GM21723 (cell line): ENCODE measurements at regions not wholly inside any gene's neighbourhood (a gene's known extent, or its start where the extent isn't known, plus 50 kb on each side); places are given as distances from the start of the nearest gene placed in this dataset.

ENCODE experiments used
- ATAC-seq: cut with Tn5 transposase; IDR thresholded peaks from one replicate; pipeline ENCODE4 v1.9.1; 2021; ENCODE audit warnings: mild to moderate bottlenecking, moderate library complexity; ENCODE audit not compliant: unreplicated experiment

DNA sequence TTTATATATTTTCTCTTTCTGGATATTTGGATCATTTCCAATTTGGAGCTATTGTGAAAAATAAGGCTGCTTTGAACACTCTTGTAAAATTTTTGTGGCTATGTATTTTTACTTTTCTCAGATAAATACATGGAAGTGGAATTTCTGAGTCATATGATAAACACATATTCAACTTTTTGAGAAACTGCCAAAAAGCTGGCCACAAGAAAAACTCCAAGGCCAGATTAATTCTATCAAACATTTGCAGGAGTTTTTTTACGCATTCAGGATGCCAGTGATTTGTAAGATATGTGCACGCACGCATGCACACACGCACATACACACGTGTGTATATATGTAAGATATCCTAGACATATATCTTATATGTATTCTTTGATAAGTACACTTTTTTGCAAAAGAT is 477.5 kb upstream of the SPHKAP start:
- no peak for ATAC-seq

DNA sequence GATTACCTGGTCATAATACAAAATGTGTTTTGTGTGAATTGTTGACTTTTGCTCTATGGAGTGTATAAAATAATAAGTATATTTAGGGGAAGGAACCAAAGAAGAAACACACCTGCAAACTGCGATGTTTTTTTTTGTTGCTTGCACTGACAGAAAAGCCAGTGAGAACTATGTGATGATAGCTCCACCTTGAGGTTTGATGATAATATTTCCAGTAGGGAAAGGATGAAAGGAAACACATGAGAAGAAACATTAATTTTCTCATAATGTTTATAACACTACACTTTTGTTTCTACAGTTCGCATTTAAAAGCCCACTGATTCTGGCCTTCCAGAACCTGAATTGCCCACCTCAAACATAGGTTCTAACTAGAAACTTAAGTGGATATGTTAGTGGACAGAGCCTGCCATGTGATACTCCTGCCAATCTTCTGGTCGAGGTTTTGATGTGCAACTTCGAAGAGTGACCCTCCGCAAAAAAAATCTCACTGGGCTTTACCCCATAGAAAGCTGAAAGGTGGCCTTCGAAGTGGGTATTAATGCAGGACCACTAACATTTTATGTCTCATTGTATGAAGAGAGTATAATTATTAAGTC is 476.4 kb upstream of the SPHKAP start:
- no peak for ATAC-seq

DNA sequence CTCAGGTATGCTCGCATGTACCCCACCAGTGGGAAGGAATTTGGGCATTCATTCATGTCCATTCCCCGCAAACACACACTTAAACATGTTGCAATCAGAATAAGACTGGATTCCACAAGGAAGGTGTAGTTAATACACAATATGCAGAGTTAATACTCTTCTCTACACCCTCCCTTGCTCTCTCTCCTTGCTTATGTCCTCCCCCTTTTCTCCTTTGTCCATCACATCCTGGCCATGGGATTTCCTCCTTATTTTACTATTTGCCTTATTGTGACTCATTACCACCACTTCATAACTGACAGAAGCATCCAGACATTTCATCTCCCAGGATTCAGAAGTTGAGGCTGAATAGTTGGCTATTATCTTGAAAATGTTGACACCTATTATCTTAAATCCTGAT is 473.8 kb upstream of the SPHKAP start:
- no peak for ATAC-seq

DNA sequence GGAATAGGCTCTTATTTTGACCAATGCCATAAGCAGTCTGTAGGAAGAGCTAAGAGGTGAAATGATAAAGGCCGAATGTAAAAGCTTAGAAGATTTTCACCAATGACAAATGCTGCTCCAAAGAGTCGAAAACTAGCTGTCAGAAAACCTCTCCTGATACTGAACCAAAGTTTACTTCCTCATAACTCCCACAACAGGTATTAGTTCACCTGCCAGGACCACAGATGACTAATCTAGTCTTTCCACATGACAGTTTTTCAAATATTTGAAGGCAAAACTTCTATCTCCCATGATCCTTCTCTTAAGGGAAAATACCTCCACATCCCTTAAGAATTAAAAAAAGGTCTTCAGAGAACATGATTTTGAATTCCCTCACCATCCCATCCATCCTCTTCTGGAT is 473.2 kb upstream of the SPHKAP start:
- ATAC-seq: no peak

DNA sequence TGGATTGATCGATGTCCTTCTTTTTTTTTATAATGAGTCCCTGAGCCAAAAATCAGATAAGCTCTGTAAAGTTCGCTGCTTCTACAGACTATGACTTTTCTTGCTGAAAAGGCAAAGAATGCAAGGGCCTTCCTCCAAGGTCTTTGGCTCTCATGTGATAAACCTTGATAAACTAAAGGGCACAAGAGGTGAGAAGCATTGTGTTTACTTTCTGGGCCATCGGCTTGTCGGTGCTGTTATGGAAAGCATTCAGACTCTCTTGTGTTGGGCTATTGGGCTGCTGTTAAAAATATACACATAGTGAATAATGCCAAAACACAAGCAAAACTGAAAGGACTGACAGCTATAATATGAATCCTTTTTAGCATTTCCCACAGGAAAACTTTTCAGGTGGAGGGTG is 472.4 kb upstream of the SPHKAP start:
- no peak for ATAC-seq

DNA sequence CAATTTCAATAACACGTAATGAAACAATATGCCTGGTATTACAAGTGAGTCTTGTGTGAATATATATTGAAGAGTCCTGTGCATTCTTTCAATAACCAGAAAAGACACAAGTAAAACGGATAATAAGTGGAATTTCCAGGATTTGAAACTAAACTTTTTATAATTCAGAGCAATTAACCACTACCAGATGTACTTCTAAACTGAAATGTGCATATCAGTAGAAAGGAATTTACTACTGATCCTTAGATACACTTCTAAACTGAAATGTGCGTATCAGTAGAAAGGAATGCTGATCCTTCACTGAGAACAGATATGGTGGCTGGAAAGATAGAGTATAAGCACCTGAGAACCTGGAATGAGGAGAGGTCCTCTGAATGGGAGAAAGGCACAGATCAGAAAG is 470.9 kb upstream of the SPHKAP start:
- ATAC-seq: no peak

DNA sequence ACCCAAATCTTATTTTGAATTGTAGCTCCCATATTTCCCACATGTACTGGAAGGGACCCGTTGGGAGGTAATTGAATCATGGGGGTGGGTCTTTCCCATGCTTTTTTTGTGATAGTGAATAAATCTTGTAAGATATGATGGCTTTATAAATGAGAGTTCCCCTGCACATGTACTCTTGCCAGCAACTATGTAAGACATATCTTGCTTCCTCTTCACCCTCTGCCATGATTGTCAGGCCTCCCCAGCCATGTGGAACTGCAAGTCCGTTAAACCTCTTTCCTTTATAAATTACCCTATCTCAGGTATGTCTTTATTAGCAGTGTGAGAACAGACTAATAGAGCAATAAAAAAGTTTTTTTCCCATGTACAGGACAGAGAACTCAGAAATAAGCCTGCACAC is 468.4 kb upstream of the SPHKAP start:
- no peak for ATAC-seq

DNA sequence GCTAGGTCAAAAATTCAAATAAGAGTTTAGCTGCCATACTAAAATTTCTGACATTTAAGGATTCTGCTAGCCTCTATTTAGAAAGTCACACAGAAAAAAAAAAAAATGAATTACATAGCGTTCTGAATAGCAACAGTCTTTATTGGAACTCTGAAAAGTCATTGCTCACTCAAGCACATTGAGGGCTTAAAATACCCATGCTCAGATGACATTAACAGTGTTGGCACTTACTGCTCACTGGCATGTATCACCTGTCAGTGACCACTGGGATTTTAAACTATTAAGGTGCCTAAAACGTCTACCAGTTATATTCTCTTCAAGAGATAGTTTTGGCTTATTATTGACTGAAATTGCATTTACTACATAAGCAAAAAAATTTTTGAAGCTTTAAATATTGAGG is 468.0 kb upstream of the SPHKAP start:
- ATAC-seq: no peak

DNA sequence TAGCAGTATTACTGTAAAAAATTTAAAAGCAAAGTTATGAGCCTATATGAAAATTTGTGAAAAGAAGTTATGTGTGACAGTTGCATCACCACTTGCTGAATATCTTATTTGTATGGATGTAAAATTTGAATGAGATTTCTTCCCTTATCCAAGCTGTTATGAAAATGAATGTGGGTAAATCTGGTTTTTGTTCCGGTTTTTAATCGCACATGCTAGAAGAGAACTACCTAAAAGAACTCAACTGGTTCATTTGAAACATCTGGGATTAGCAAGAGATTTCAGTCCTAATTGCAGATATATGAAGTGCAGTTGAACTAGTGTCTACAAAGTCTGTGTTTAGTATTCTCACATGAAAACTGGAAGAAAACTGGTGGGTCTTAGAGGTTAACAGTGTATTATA is 467.1 kb upstream of the SPHKAP start:
- ATAC-seq: no peak

DNA sequence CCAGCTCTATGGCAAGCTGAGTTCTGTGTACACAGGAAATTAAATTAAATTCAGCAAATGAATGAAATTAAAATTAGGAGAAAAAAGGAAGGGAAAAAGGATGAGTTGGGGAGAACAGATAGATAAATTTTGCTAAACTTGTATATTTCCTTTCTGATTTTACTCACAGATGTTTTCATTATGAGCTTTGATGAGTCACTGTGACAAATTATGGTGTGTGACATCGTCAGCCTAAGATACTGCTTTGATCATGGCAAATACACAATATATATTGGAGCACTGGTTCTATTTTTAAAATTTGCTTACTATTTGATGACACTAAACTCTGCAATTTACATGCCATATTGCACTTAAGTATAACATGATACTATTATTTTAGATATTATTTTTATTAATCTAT is 464.6 kb upstream of the SPHKAP start:
- no peak for ATAC-seq

DNA sequence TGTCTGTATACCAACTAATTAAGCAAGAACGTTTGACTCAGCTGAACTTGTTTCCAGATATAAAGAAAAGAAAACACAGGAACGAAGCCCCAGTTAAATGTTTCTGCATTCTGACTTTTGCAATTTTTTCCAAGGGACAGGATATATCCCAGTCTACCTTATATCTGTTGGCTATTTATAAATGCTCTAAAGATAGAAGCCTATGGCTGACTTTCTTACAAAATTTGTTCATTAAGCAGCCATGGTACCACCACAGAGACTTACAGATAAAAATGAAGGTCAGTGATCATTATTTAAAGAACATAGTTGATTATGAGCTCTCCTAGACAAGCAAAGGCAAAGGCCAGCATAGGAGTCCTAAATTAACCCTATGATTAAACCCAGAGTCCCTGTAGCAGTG is 462.7 kb upstream of the SPHKAP start:
- ATAC-seq: no peak

DNA sequence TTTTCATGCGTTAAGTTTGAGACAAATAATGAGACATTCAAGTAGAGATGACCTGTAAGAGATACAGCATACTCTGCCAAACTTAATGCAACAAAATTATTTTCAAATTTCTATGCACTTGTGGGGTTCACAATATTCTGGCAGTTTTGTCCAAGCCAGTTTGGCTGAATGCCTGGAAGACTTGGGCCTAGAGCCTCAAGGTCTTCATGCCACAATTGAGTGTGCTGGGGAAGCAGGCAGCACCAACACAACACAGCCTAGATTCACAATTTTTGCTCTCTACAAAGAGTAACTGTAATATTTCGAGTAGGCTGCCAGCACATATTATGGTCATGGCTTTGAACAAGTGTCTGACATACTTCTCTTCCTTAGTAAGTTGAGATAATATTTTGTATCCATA is 461.4 kb upstream of the SPHKAP start:
- ATAC-seq: no peak

DNA sequence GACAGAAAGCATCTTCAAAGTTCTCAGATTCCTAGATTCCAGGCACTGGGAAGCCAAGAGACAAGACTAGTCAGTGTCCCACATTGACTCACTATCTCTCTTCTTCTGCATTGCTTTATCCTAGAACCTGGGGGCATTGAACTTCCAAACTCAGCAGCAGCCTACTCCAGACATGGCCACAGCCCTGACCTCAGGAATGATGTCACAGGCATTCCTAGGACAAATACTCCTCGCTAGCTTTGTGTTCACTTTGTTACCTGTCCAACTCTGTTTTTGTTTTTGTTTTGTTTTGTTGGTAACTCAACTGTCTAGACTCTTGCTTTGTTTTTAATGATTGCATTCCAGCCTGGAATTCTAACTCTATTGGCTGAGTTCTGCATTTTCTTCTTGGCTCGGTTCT is 449.3 kb upstream of the SPHKAP start:
- ATAC-seq: no peak

DNA sequence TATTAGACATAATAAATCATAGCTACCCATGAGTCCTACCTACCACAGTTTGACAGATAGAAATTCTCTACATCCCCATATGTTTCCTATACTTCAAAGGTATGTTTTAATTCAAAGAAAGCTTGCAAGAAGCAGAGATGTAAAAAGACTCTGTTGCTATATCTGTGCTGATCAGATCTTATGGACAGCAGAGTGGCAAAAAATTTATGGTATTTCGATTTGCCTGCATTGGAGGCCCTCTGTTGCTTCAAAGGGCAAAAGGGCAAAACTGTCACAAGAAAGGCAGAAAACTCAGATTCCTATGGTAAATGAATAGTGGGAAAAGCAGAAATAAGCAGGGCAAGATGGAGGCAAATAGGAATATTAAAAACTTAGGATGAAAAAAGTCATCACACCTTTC is 447.8 kb upstream of the SPHKAP start:
- ATAC-seq: no peak

DNA sequence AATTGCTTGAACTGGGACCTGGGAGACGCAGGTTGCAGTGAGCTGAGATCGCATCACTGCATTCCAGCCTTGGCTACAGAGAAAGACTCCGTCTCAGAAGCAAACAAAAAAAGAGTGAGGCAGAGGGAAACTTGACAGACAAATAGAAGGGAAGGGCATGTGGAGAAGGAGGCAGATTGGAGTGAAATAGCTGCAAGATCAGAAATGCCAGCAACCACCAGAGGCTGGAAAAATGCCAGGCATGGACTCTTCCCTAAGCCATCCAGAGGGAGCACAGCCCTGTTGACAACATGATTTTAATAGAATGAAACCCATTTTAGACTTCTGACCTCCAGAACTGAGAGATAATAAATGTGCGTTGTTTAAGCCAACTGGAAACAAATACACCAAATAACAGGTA is 447.2 kb upstream of the SPHKAP start:
- ATAC-seq: no peak

DNA sequence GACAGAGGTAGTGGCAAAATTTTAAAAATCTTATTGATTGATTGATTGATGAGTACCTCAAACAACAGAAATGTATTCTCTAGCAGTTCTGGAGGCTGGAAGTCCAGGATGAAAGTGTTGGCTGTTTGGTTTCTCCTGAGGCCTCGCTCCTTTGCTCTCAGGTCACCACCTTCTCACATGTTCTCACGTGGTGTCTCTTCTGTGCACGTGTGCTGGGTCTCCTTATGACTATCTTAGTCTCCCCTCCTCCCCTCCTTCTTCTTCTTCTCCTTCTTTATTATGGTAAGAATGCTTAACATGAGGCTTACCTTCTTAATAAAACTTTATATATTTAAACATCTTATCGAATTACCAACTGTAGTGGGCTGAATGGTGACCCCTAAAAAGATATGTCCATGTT is 446.0 kb upstream of the SPHKAP start:
- ATAC-seq: no peak

DNA sequence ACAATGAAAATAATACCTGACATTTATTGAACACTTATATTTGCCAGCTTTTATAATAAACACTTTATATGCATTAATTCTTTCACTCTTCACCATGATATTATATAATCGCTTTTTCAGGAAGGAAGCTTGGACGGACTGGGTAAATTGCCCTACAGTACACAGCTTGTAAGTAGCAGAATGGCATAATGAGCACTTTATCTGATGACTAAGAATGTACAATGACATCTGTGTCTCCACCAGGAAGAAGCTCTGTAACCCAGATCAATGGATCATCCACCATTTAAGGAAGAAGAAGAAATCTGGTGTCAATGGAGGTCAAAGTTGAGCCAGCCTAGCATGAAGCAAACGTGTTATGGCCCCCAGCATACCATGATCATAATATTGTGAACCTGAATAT is 444.0 kb upstream of the SPHKAP start:
- ATAC-seq: no peak

DNA sequence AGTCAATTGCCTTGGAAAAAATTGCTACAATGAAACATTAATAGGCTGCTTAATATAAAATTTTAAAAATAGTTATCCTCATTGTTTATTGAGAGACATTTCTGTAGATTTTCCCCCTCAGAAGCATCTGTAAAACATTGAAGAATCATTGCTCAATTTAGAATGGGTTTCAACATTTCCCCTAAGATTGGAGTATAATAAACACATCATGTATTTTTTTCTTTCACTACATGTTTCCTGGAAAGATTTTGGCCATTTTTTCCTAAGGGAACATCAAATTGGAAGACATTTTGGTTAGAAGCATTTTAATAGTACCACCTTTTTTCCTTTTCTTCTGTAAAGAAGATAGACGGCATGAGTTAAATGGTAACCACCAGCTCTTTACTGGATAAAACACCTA is 443.2 kb upstream of the SPHKAP start:
- no peak for ATAC-seq

DNA sequence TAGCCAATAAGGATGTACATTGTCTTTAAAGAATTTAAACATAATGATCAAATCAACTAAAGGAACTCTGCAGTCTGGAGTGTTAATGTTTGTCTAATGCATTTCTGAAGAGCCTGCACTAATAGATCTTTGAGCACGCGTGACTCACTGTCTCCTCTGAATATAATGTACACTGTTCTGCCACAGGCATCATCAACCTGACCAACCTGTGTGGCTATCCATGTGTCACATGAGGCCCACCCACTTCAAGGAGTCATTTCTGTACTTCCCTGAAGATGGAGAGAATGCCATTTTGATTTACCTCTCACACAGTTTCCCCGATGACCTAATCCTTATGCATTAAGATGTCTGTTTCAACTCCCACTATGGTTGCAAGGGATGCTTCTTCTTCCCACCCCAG is 434.0 kb upstream of the SPHKAP start:
- no peak for ATAC-seq

DNA sequence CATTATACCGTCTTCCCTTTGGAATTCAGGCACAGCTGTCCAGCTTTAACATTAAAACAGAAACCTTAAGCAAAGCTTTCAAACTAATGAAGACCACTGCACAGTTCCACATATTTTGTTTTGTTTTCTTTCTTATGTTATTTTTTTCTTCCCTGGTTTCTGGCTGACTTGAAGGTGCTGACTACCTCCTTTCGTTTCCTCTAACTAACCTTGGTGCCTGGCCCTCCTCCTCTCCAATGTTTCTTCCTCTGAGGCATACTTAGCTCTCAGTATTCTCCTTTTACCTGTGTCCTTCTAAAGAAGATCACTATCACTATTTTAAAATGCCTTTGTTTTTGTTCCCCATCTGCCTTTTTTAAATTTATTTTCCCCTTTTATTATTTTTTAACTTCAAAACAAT is 433.3 kb upstream of the SPHKAP start:
- ATAC-seq: no peak

DNA sequence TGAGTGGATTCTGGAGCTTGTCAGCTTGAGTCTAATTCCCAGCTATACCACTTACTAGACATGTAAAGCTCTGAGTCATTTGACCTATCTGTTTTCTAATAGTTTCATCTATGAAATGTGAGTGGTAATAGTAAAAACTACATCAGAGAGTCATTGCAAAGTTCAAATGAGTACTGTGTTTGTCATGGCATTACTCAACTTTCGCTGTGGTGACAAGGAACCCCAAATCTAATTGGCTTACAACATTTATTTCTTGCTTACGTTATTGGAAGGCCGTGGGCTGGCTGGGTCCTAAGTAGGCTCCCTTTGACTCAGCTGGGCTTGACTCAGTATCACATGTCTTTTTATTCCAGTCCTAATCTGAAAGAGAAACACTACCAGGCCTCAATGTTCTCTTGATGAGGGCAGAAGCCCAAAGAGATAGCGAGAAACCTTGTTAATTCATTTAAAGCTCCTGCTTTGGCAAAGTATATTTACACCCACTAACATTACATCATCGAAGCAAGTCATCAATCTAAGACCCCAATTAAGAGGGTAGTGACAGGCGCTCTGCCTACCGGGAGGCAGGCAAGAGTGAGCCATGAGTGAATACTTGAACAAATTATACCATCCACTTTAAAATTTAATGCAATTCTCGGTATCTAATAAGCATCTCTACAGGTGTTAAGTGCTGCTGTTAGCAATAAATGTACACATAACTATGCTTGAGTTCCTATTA is 431.8 kb upstream of the SPHKAP start:
- ATAC-seq: no peak

DNA sequence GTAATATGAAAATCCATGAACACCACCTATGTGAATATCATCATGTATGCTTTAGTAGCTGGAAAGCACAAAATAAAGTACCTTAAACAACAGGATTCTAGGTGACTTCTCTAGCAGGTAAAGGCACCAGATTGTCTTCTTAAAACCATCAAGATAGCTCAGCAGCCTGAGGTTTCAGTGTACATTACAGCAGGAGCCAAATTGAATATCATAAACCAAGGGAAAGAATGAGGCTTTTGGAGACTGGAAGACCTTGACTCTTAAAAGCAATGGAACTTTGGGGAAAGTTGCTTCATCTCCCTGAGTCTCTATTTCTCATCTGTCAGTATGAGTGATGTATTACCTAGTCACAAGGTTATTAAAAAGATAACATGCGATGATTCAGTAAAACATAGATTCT is 429.7 kb upstream of the SPHKAP start:
- no peak for ATAC-seq

DNA sequence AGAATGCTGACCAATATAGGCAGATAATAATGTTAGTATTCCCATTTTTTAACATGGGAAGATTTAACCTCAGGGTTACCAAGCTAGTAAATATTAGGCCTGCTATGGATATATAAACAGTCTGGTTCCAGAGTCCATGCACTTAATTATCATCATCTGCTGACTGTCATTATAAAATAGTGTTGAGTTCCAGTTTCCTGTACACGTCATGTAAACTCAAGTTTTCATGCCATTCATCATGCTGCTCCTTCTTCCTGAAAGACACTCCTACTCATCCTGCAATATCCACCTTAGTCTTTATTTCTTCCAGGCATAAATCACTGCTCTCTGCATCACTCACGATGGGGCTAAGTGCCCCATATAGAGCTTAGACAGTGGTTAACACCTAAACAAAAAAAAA is 420.8 kb upstream of the SPHKAP start:
- no peak for ATAC-seq
